ENCODE measurements at regions not wholly inside any gene's neighbourhood (a gene's known extent, or its start where the extent isn't known, plus 50 kb on each side); places are given as distances from the start of the nearest gene placed in this dataset.

- TF ChIP-seq CTCF (conservative IDR thresholded peaks at IDR 0.05 in 1 of 2, IDR thresholded peaks at IDR 0.05 in 1 of 2; ENCODE audit: low read depth in 1 of 2, low read length in 2 of 2) (no peak), EZH2 (IDR thresholded peaks at IDR 0.05; ENCODE audit: low read length, missing control alignments) (no peak)
Observed at GRCh38 chr6:27757307-27757706, 154.9 kb downstream of the OR2B2 start.
